ENCODE measurements at regions not wholly inside any gene's neighbourhood (a gene's known extent, or its start where the extent isn't known, plus 50 kb on each side); places are given as distances from the start of the nearest gene placed in this dataset.

DNA sequence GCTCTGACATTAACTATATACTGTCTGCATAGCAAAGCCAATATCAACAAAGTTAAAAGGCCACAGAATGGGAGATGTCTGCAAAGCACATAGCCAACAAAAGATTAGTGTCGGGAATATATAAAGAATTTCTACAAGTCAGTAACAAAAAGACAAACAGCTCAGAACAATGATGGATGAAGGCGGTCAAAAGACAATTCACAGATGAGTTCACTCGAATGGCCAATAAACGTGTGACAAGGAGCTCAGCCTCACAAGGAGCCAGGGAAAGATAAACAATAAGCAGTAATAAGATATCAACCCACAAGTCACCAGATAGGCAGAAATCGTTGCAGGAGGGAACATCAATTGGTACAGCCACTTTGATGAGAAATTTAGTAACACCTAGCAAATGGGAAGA lies 106.0 kb upstream of the ISX start:
- TF ChIP-seq POLR2AphosphoS5 (IDR thresholded peaks at IDR 0.05; ENCODE audit: borderline replicate concordance, low read depth, low read length), result no peak
- no peak for TF ChIP-seq EZH2 (IDR thresholded peaks at IDR 0.05)
- no peak for TF ChIP-seq FOXP2 (optimal IDR thresholded peaks at IDR 0.05; ENCODE audit: control extremely low read depth, extremely low read length, insufficient read depth)

Data from SK-N-MC (cell line).